ENCODE measurements at regions not wholly inside any gene's neighbourhood (a gene's known extent, or its start where the extent isn't known, plus 50 kb on each side); places are given as distances from the start of the nearest gene placed in this dataset.

DNA sequence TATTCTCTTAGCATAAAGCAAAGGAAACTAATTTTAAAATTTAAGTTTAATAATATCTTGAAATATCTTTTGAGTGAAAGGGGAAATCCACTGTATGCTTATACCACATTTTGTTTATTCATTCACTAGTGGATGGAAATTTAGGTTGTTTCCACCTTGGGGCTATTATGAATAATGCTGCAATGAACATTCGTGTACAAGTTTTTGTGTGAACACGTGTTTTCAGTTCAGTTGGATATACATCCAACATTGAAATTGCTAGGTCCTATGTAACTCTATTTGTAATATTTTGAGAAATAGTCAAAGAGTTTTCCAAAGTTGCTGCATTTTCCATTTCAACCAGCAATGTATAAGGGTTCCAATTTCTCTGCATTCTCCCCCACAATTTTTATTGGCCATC lies 83.7 kb upstream of the ETV6 start:
- no peak overlapping the region for H3K4me3 ChIP-seq (ENCODE audit: low read depth, low read length)
- no peak for DNase-seq (ENCODE audit: low read depth)
- TF ChIP-seq, protein P1, sequence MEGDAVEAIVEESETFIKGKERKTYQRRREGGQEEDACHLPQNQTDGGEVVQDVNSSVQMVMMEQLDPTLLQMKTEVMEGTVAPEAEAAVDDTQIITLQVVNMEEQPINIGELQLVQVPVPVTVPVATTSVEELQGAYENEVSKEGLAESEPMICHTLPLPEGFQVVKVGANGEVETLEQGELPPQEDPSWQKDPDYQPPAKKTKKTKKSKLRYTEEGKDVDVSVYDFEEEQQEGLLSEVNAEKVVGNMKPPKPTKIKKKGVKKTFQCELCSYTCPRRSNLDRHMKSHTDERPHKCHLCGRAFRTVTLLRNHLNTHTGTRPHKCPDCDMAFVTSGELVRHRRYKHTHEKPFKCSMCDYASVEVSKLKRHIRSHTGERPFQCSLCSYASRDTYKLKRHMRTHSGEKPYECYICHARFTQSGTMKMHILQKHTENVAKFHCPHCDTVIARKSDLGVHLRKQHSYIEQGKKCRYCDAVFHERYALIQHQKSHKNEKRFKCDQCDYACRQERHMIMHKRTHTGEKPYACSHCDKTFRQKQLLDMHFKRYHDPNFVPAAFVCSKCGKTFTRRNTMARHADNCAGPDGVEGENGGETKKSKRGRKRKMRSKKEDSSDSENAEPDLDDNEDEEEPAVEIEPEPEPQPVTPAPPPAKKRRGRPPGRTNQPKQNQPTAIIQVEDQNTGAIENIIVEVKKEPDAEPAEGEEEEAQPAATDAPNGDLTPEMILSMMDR (conservative IDR thresholded peaks at IDR 0.05; ENCODE audit: low read depth, low read length), result no peak

DNA sequence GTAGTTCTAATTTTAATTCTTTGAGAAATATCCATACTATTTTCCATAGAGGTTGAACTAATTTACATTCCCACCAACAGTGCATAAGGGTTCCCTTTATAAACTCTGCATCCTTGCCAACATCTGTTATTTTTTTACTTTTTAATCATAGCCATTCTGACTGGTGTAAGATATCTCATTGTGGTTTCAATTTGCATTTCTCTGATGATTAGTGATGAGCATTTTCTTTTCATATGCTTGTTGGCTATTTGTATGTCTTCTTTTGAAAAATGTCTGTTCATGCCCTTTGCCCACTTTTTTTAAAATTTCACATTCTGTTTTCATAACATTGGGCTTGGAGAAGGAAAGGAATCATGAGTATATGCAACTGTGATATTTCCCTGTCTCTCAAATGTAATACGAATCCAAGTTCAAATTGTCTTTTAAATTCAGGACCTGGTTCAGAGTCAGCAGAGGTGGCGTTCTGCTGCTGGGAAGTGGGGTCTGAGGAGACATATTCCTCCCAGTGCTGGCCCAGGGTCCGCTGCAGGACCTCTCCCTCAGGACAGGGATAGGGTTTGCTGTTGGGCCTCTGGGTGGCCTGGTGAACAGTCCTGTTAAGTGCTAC lies 81.2 kb upstream of the ETV6 start:
- no peak overlapping the region for H3K4me3 ChIP-seq (ENCODE audit: low read depth, low read length)
- no peak for DNase-seq (ENCODE audit: low read depth)
- TF ChIP-seq, protein P1 (conservative IDR thresholded peaks at IDR 0.05; ENCODE audit: low read depth, low read length), result no peak

DNA sequence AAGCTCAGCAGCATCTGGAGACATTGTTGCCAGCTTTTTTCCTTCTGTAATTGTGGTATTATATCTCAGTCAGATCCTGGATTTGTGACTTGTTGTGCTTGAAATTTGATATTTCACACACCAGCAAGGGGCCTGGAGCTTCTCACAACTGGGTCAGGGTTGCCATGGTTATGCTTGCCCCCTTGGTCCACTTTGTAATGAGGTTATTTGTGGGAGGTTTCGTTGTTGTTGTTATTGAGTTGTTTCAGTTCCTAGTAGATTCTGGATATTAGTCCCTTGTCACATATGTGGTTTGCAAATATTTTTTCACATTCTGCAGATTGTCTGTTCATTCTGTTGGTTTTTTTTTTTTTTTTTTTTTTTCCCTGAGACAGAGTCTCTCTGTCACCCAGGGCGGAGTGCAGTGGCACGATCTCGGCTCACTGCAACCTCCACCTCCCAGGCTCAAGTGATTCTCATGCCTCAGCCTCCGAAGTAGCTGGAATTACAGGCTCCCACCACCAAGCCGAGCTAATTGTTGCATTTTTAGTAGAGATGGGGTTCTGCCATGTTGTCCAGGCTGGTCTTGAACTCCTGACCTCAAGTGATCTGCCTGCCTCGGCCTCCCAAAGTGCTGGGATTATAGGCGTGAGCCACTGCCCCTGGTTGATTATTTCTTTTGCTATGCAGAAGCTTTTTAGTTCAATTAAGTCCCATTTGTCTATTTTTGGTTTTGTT lies 80.6 kb upstream of the ETV6 start:
- peak; percentile 74 for DNase-seq (ENCODE audit: low read depth)
- TF ChIP-seq, protein P1 (conservative IDR thresholded peaks at IDR 0.05; ENCODE audit: low read depth, low read length), result no peak
- no peak overlapping the region for H3K4me3 ChIP-seq (ENCODE audit: low read depth, low read length)

- TF ChIP-seq, protein P1 (conservative IDR thresholded peaks at IDR 0.05; ENCODE audit: low read depth, low read length), result no peak
- no peak for DNase-seq (ENCODE audit: low read depth)
- no peak overlapping the region for H3K4me3 ChIP-seq (ENCODE audit: low read depth, low read length)
Observed at GRCh38 chr12:11569716-11570115, 79.8 kb upstream of the ETV6 start.

GRCh38 chr12:11573880-11574279 lies 75.6 kb upstream of the ETV6 start:
- TF ChIP-seq, protein P1 (conservative IDR thresholded peaks at IDR 0.05; ENCODE audit: low read depth, low read length), result no peak
- DNase-seq (ENCODE audit: low read depth), result no peak
- no peak overlapping the region for H3K4me3 ChIP-seq (ENCODE audit: low read depth, low read length)

DNA sequence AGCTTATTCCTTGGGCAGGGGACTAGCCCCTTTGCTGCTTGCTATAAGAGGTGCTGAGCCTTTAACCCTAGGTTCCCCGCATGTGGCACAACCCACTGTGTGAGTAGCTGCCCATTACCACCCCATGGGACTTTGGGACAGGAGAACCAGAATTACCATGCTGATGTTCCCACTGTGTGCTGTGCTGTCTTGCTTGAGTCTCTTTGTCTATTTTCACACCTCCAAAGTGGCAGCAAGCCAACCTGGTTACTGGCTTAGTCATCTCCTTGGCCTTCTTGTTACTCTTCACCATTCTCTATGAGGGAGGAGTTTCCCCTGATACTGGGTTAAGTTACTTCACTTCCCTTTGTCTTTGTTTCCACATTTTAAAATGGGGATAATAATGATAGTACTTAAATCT lies 73.4 kb upstream of the ETV6 start:
- peak; percentile 80 for DNase-seq (ENCODE audit: low read depth)
- H3K4me3 ChIP-seq (ENCODE audit: low read depth, low read length), result no peak overlapping the region
- TF ChIP-seq, protein P1 (conservative IDR thresholded peaks at IDR 0.05; ENCODE audit: low read depth, low read length), result no peak
